Peyer's patch (tissue), 4 donors: ENCODE measurements at regions not wholly inside any gene's neighbourhood (a gene's known extent, or its start where the extent isn't known, plus 50 kb on each side); places are given as distances from the start of the nearest gene placed in this dataset.

ENCODE experiments used
- DNase-seq, 3 donors: peaks; one replicate each; pipeline ENCODE4 v3.0.0-alpha.2; 2017 to 2019
- H3K27ac ChIP-seq, 4 donors: fragments of 200-600 bp; sonication (generic); one replicate each; pipeline ENCODE4 v1.5.1; 2016 to 2019
- H3K27me3 ChIP-seq, 2 donors: fragments of 200-600 bp; sonication (generic); one replicate each; pipeline ENCODE4 v1.5.1; 2019
- H3K36me3 ChIP-seq, 3 donors: fragments of 200-600 bp; sonication (generic); one replicate each; pipeline ENCODE4 v1.5.1; 2016 to 2019
- H3K4me1 ChIP-seq, 4 donors: fragments of 200-600 bp; sonication (generic); one replicate each; pipeline ENCODE4 v1.5.1; 2016 to 2019
- H3K4me3 ChIP-seq, 4 donors: fragments of 200-600 bp; sonication (generic); 1 replicate in 3 of 4; 2 replicates in 1 of 4; pipeline ENCODE4 v1.5.1; 2016 to 2019; ENCODE audit warnings: mild to moderate bottlenecking in 1 of 4
- H3K9me3 ChIP-seq, 4 donors: fragments of 200-600 bp; sonication (generic); one replicate each; pipeline ENCODE4 v1.5.1; 2016 to 2019; ENCODE audit warnings: mild to moderate bottlenecking in 1 of 4
- CTCF ChIP-seq, 6 experiments: fragments of 450-650 bp in 4 of 6; fragments of 200-600 bp in 2 of 6; sonication (generic) in 1 of 6; IDR thresholded peaks; one replicate each; pipeline ENCODE4 v1.5.1; 2017 to 2019; ENCODE audit warnings: antibody characterized with exemption in 6 of 6, mild to moderate bottlenecking in 3 of 6, moderate library complexity in 1 of 6
- POLR2A ChIP-seq, 2 donors: fragments of 450-650 bp; IDR thresholded peaks; one replicate each; pipeline ENCODE4 v1.5.1; 2017; ENCODE audit warnings: antibody characterized with exemption in 2 of 2, mild to moderate bottlenecking in 2 of 2, moderate library complexity in 2 of 2

- Histone ChIP-seq H3K4me3 (no peak overlapping the region), H3K9me3 (no peaks in the 10 kb centered on the region), H3K4me1 (no peaks in the 10 kb centered on the region), H3K36me3 (no peaks in the 10 kb centered on the region), H3K27me3 (no peaks in the 10 kb centered on the region), H3K27ac (no peak overlapping the region)
- no peak for DNase-seq
- no peak for TF ChIP-seq POLR2A (IDR thresholded peaks at IDR 0.05)
- no peak for TF ChIP-seq CTCF (IDR thresholded peaks at IDR 0.05)
These were observed 424.2 kb upstream of the ZWINT start for GRCh38 chr10:56785292-56785691.

- TF ChIP-seq POLR2A (IDR thresholded peaks at IDR 0.05) = no peak
- no peak for TF ChIP-seq CTCF (IDR thresholded peaks at IDR 0.05)
- no peak overlapping the region for H3K27ac ChIP-seq
- no peaks in the 10 kb centered on the region for H3K9me3 ChIP-seq
- H3K4me1 ChIP-seq = no peaks in the 10 kb centered on the region
- no peaks in the 10 kb centered on the region for H3K27me3 ChIP-seq
- DNase-seq = no peak
- H3K4me3 ChIP-seq = no peak overlapping the region
- H3K36me3 ChIP-seq = no peaks in the 10 kb centered on the region
These were observed 421.4 kb upstream of the ZWINT start for GRCh38 chr10:56782503-56782902.

- no peak for DNase-seq
- Histone ChIP-seq H3K27me3 (no peaks in the 10 kb centered on the region), H3K4me3 (no peak overlapping the region), H3K27ac (no peak overlapping the region), H3K36me3 (no peaks in the 10 kb centered on the region), H3K4me1 (no peaks in the 10 kb centered on the region), H3K9me3 (no peaks in the 10 kb centered on the region)
- no peak for TF ChIP-seq POLR2A (IDR thresholded peaks at IDR 0.05)
- TF ChIP-seq CTCF (IDR thresholded peaks at IDR 0.05) = no peak
These were observed 410.3 kb upstream of the ZWINT start for GRCh38 chr10:56771343-56771742.

- no peak for DNase-seq
- TF ChIP-seq CTCF (IDR thresholded peaks at IDR 0.05) (no peak), POLR2A (IDR thresholded peaks at IDR 0.05) (no peak)
- H3K27me3 ChIP-seq = no peaks in the 10 kb centered on the region
- H3K36me3 ChIP-seq = no peaks in the 10 kb centered on the region
- H3K27ac ChIP-seq = no peak overlapping the region
- H3K4me1 ChIP-seq = no peaks in the 10 kb centered on the region
- H3K9me3 ChIP-seq = no peaks in the 10 kb centered on the region
- H3K4me3 ChIP-seq = no peak overlapping the region
These were observed 402.0 kb upstream of the ZWINT start for GRCh38 chr10:56763090-56763489.

GRCh38 chr10:56745490-56745889 lies 384.4 kb upstream of the ZWINT start:
- no peaks in the 10 kb centered on the region for H3K4me1 ChIP-seq
- no peaks in the 10 kb centered on the region for H3K36me3 ChIP-seq
- no peak overlapping the region for H3K4me3 ChIP-seq
- H3K27ac ChIP-seq = no peak overlapping the region
- TF ChIP-seq CTCF (IDR thresholded peaks at IDR 0.05) (no peak), POLR2A (IDR thresholded peaks at IDR 0.05) (no peak)
- DNase-seq = no peak
- no peaks in the 10 kb centered on the region for H3K9me3 ChIP-seq
- no peaks in the 10 kb centered on the region for H3K27me3 ChIP-seq

GRCh38 chr10:56728349-56728748 lies 367.3 kb upstream of the ZWINT start:
- H3K4me3 ChIP-seq = no peak overlapping the region
- no peaks in the 10 kb centered on the region for H3K9me3 ChIP-seq
- no peaks in the 10 kb centered on the region for H3K4me1 ChIP-seq
- H3K27ac ChIP-seq = no peak overlapping the region
- DNase-seq = no peak
- no peak for TF ChIP-seq POLR2A (IDR thresholded peaks at IDR 0.05)
- no peaks in the 10 kb centered on the region for H3K27me3 ChIP-seq
- H3K36me3 ChIP-seq = no peaks in the 10 kb centered on the region
